ENCODE measurements at regions not wholly inside any gene's neighbourhood (a gene's known extent, or its start where the extent isn't known, plus 50 kb on each side); places are given as distances from the start of the nearest gene placed in this dataset.

DNA sequence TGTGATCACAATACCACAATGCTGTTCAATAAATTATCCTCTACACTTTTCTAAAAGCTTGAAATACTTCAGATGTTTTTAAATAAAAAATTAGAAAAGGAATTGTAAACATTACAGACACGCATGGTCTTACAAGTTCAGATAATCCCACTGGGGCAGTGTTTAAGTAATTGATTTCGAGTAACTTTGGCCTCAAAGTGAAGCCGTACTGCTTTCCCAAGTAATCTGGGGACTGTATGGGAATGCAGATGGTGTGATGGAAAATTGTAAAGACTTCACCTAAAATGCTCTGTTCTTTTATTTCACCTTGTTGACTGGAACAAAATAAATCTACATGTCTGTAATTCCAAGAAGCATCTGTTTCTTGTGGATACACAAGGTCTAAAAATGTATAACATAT, 401.7 kb upstream of the LYPLAL1 start:
- no peak for DNase-seq (ENCODE audit: extremely low read depth, low read depth)
- TF ChIP-seq, protein P1, sequence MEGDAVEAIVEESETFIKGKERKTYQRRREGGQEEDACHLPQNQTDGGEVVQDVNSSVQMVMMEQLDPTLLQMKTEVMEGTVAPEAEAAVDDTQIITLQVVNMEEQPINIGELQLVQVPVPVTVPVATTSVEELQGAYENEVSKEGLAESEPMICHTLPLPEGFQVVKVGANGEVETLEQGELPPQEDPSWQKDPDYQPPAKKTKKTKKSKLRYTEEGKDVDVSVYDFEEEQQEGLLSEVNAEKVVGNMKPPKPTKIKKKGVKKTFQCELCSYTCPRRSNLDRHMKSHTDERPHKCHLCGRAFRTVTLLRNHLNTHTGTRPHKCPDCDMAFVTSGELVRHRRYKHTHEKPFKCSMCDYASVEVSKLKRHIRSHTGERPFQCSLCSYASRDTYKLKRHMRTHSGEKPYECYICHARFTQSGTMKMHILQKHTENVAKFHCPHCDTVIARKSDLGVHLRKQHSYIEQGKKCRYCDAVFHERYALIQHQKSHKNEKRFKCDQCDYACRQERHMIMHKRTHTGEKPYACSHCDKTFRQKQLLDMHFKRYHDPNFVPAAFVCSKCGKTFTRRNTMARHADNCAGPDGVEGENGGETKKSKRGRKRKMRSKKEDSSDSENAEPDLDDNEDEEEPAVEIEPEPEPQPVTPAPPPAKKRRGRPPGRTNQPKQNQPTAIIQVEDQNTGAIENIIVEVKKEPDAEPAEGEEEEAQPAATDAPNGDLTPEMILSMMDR (IDR thresholded peaks at IDR 0.05; ENCODE audit: low read depth, low read length, missing control alignments): no peak
- no peak overlapping the region for H3K4me3 ChIP-seq (replicated peaks; ENCODE audit: low read depth, low read length)

DNA sequence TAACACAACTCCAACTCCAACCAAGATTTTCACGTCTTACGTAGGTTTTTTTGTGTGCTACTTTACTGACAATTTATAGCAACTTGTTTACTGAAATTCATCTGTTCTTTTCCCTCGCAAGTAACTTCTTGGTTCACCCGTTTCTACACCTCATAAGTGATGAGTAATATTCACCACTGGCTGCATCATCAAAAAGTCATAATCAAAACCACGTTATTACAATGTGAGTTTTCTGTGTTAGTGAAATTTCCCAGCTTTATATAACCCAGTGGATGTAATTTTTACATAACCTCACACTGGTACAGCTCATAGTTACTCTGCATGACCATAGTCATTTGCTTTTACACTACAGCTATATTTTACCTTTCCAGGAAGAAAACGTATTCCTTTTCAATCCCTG, 401.1 kb upstream of the LYPLAL1 start:
- no peak overlapping the region for H3K4me3 ChIP-seq (replicated peaks; ENCODE audit: low read depth, low read length)
- peak; percentile 48 for DNase-seq (ENCODE audit: extremely low read depth, low read depth)
- TF ChIP-seq, protein P1 (IDR thresholded peaks at IDR 0.05; ENCODE audit: low read depth, low read length, missing control alignments): no peak

DNA sequence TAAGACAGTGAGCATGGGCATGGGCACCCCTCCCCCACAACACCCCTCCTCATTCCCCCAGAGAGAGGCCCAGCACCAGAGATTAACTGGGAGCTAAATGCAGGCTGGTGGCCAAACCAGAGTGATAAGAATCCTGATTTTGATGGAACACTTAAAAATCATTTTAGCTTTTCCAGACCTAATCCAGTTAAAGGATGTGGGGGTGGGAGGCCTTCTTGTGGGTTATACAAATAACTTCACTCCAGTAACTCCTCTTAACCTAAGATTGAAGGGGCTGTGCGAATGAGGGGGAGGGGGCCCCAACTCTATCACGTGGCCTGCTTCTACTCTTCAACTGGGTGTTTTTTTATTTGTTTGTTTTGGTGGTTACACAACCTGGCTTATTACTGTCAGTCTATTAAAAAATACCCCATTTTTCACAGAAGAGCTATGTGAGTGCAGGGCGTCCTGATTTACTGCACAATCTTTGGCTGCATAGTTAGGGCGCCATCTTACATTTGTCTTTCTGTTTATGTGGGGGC, 398.1 kb upstream of the LYPLAL1 start:
- DNase-seq (ENCODE audit: extremely low read depth, low read depth): no peak
- H3K4me3 ChIP-seq (replicated peaks; ENCODE audit: low read depth, low read length): no peak overlapping the region
- TF ChIP-seq, protein P1 (IDR thresholded peaks at IDR 0.05; ENCODE audit: low read depth, low read length, missing control alignments): no peak

DNA sequence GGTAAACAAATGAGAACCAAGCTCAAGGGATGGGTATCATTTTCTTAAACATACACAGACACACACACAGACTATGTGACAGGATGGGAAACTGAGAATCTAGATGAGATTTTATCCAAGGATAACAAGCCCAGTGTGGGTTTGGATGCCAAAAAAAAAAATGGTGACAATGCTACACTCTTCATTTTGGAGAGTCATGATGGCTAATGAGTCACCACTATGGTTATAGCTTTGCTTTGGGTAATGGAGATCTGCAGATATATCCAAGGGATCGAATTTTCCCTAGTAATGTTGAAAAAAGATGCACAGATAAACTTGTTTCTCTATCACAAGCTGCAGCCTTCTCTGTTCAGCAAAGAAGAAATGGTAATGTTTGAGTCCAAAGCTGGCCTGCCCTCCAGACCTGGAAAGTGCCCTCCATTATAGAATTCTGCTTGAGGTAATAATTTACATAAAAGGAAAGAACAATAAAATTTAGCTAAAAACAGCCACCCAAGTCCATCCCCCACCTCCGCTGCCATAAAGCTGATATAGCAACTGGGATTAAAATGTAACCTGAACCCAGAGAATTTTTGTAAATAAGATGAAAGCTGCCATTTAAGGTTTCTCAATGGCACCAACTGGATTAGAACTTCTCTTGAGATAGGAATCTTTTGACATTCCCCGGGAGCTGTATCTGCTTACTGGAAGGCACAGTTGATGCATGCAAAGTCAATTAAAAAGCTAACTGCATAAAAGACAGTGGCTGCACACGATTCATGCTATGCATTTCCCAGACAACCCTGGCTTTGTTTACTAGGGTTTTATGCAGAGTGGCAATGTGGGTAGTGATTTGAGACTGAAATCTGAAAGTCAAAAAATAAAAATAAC, 395.2 kb upstream of the LYPLAL1 start:
- TF ChIP-seq, protein P1 (IDR thresholded peaks at IDR 0.05; ENCODE audit: low read depth, low read length, missing control alignments): no peak
- no peak overlapping the region for H3K4me3 ChIP-seq (replicated peaks; ENCODE audit: low read depth, low read length)
- no peak for DNase-seq (ENCODE audit: extremely low read depth, low read depth)

DNA sequence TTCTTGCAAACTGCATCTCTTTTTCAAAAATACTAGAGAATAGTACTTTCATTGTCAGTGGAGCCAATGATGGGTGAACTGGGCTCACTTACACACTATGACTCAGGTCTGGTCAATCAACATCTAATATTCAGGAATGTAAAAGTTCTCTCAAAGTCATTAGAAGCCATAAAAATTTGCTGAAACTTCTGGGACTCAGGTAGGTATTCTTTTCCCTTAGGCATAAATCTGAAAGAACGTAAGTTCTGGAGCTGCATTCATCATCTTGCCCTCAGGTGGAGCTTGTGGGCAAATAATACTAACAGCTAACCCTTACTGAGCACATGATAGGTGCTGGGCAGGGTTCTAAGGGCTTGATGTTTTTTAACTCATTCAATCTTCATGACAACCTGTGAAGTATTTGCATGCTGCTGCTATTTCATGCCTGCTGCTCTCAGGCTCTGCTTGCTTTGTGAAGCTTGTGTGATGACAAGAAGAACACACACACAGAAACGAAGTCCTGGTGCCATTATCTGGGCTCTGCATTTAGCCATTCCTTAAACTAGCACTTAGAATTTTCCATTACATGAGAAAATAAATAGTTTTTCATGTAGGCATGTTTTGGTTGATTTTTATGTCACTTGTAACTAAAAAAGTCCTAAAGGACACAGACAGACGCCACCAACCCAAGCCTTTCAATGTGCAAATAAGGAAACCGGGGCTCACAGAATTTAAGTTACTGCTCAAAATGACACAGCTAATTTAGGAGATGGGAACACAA, 394.2 kb upstream of the LYPLAL1 start:
- DNase-seq (ENCODE audit: extremely low read depth, low read depth): no peak
- H3K4me3 ChIP-seq (replicated peaks; ENCODE audit: low read depth, low read length): no peak overlapping the region
- TF ChIP-seq, protein P1 (IDR thresholded peaks at IDR 0.05; ENCODE audit: low read depth, low read length, missing control alignments): no peak

DNA sequence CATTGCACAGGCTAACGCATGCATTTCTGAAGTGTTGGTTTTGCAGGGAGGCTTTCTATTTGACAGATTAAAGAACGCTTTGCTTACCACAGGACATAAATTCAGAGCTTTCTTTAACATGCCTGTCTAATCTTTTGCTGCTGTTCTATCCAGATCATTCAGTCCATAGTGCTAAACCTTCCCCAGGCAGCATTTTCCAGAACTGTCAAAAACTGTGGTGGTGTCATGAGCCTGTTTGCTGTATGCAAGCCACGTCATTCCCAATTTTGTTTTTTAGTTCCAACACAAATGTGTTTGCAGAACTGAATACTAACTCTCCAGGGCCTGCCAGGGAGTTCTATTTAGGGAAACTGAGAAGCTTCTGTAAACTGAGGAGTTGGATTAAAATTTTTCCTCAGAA, 390.5 kb upstream of the LYPLAL1 start:
- no peak overlapping the region for H3K4me3 ChIP-seq (replicated peaks; ENCODE audit: low read depth, low read length)
- DNase-seq (ENCODE audit: extremely low read depth, low read depth): no peak
- TF ChIP-seq, protein P1 (IDR thresholded peaks at IDR 0.05; ENCODE audit: low read depth, low read length, missing control alignments): no peak
